ENCODE measurements at regions not wholly inside any gene's neighbourhood (a gene's known extent, or its start where the extent isn't known, plus 50 kb on each side); places are given as distances from the start of the nearest gene placed in this dataset.

DNA sequence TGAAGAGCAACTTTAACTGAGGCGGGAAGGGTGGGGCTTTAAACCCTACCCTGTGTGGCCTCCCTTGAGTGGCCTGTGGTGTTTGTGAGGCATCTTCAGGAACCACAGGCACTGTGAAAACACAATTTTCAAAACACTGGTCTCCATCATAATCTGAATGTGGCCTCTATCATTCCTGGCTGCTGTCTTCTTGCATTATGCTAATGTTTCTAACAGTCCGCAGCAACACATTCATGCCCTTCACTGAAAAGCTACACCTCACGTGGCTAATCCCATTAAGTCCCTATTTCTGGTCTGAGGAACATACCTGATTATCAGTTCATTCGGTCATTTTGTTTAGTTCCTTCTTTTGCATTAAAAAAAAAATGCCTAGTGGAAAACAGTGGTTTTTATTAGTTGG, 94.6 kb downstream of the F11 start:
- Histone ChIP-seq H3K9me3 (peaks cover 24% of the 10 kb centered on the region), H3K4me3 (no peak overlapping the region), H3K27me3 (ENCODE audit: low read depth) (no peaks in the 10 kb centered on the region), H3K36me3 (no peaks in the 10 kb centered on the region), H3K27ac (no peak overlapping the region), H3K4me1 (no peaks in the 10 kb centered on the region)
- TF ChIP-seq, protein P1, sequence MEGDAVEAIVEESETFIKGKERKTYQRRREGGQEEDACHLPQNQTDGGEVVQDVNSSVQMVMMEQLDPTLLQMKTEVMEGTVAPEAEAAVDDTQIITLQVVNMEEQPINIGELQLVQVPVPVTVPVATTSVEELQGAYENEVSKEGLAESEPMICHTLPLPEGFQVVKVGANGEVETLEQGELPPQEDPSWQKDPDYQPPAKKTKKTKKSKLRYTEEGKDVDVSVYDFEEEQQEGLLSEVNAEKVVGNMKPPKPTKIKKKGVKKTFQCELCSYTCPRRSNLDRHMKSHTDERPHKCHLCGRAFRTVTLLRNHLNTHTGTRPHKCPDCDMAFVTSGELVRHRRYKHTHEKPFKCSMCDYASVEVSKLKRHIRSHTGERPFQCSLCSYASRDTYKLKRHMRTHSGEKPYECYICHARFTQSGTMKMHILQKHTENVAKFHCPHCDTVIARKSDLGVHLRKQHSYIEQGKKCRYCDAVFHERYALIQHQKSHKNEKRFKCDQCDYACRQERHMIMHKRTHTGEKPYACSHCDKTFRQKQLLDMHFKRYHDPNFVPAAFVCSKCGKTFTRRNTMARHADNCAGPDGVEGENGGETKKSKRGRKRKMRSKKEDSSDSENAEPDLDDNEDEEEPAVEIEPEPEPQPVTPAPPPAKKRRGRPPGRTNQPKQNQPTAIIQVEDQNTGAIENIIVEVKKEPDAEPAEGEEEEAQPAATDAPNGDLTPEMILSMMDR (IDR thresholded peaks at IDR 0.05): no peak
- ATAC-seq (no peak), DNase-seq (no peak)
- intact Hi-C loops (cut with DNase I): no loop called here

DNA sequence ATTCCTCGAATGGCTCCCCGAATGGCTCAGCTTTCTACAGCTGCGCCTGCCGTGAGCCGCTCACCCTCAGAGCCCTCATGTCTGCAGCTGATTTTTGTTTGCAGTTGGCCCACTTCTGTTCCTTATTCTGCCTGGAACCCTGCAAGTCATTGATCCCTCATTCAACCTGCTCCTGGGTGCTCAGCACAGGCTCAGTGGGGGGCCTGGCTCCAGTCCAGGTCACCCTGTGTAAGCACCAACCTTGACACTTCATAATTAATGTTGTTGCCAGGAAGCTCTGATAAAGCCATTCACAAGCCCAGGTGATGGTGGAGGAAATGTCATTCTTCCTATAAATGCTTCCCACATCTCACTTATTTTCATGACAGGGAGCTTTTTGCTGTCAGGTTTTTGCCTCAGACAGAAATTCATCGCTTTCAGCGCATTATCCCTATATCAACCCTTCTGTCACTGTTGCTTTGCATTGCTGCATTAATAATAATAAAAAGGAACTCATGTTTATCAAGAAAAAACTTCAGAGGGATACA, 85.7 kb downstream of the F11 start:
- DNase-seq (no peak), ATAC-seq (no peak)
- H3K27ac ChIP-seq: no peak overlapping the region
- TF ChIP-seq, protein P1 (IDR thresholded peaks at IDR 0.05): no peak
- intact Hi-C loops (cut with DNase I): no loop called here
- no peaks in the 10 kb centered on the region for H3K9me3 ChIP-seq
- H3K4me1 ChIP-seq: no peaks in the 10 kb centered on the region
- no peak overlapping the region for H3K4me3 ChIP-seq
- no peaks in the 10 kb centered on the region for H3K27me3 ChIP-seq (ENCODE audit: low read depth)
- H3K36me3 ChIP-seq: no peaks in the 10 kb centered on the region

DNA sequence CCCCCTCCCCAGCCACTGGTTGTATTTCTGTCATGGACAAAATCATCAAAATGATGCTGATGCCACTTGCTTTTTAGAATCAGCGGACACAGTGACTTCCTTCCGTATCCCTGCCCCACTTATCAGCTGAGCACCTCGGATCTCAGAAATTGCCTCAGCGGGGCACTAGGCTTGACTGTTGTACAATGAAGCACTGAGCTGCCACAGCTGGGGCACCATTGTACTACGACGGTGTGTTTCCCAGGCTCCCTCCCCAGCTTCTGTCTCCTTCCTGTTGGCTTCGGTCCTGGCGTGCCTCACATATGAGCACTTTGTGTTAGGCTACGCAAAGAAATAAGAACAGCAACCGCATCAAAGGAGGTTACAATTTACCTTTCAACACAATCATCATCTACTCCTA, 82.4 kb downstream of the F11 start:
- TF ChIP-seq, protein P1 (IDR thresholded peaks at IDR 0.05): no peak
- intact Hi-C loops (cut with DNase I): no loop called here
- DNase-seq (no peak), ATAC-seq (no peak)
- Histone ChIP-seq H3K27ac (no peak overlapping the region), H3K9me3 (no peaks in the 10 kb centered on the region), H3K36me3 (no peaks in the 10 kb centered on the region), H3K4me1 (no peaks in the 10 kb centered on the region), H3K4me3 (no peak overlapping the region), H3K27me3 (ENCODE audit: low read depth) (no peaks in the 10 kb centered on the region)

DNA sequence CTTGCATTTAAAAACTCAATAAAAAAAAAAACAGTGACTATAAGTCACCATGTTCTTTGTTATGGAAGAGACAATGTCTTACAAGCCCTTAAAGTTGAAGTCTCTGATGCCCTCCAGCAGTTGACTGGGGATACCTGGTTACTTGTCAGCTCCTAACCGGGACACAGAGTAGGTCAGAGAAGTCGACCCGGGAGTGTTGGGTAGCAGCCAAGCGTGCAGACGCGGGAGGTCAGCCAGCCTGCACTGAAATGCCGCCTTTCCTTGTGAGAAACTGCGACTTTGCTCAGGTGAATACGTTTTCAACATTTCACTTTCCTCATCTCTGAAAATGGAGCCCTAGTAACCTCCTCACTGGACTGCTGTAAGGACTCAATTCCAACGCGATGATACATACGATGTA, 81.8 kb downstream of the F11 start:
- no peak for ATAC-seq
- no peak overlapping the region for H3K4me3 ChIP-seq
- H3K4me1 ChIP-seq: no peaks in the 10 kb centered on the region
- intact Hi-C loops (cut with DNase I): no loop called here
- no peaks in the 10 kb centered on the region for H3K36me3 ChIP-seq
- H3K9me3 ChIP-seq: no peaks in the 10 kb centered on the region
- TF ChIP-seq, protein P1 (IDR thresholded peaks at IDR 0.05): no peak
- no peak overlapping the region for H3K27ac ChIP-seq
- H3K27me3 ChIP-seq (ENCODE audit: low read depth): no peaks in the 10 kb centered on the region
- DNase-seq: no peak

DNA sequence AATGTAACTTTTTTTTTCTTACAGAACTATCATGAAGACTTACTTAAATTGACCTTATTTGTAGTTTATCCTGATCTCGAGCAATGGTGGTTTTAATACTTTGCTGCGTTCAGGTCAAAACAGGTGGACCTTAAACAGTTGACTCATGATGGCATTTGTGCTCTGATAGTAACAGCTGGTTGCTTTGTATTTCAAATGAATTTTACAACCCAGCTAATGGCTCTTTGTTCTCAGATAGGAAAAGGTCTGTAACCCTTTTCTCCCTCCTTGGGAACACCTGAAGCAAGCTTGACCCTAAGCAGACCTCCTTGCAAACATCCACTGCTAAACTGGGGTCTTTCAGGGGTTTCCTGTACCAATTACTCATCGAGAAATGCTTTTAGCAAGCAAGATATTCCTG, 79.2 kb downstream of the F11 start:
- intact Hi-C loops (cut with DNase I): no loop called here
- no peaks in the 10 kb centered on the region for H3K27me3 ChIP-seq (ENCODE audit: low read depth)
- no peaks in the 10 kb centered on the region for H3K36me3 ChIP-seq
- no peak for DNase-seq
- H3K4me3 ChIP-seq: no peak overlapping the region
- TF ChIP-seq, protein P1 (IDR thresholded peaks at IDR 0.05): no peak
- H3K9me3 ChIP-seq: no peaks in the 10 kb centered on the region
- H3K27ac ChIP-seq: no peak overlapping the region
- ATAC-seq: no peak
- no peaks in the 10 kb centered on the region for H3K4me1 ChIP-seq

DNA sequence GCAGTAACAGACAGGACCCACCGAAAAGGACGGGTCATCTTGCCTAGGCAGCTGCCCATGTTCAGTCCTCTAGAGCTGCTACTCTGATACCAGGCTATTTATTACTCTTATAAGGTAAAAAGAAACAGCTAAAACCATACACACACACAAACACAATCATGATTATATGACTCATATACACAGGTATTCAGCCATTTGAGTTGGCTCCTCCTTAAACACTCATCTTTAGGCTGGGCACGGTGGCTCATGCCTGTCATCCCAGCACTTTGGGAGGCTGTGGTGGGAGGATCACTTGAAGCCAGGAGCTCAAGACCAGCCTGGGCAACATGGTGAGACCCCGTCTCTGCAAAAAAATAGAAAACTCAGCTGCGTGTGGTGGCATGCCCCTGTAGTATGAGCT, 76.6 kb downstream of the F11 start:
- DNase-seq: no peak
- H3K4me3 ChIP-seq: no peak overlapping the region

More for the DNA sequence above, 76.6 kb downstream of the F11 start:
- no peaks in the 10 kb centered on the region for H3K9me3 ChIP-seq
- no peak for ATAC-seq
- TF ChIP-seq, protein P1 (IDR thresholded peaks at IDR 0.05): no peak
- intact Hi-C loops (cut with DNase I): no loop called here
- no peaks in the 10 kb centered on the region for H3K27me3 ChIP-seq (ENCODE audit: low read depth)
- no peaks in the 10 kb centered on the region for H3K36me3 ChIP-seq
- no peak overlapping the region for H3K27ac ChIP-seq
- H3K4me1 ChIP-seq: no peaks in the 10 kb centered on the region

Data from lower lobe of right lung (tissue), 2 donors.